H9 (cell line): ENCODE measurements at regions not wholly inside any gene's neighbourhood (a gene's known extent, or its start where the extent isn't known, plus 50 kb on each side); places are given as distances from the start of the nearest gene placed in this dataset.
A peak's percentile ranks its signal among the peaks of the same experiment; 100 is the strongest.

Experiments used
- DNase-seq: peaks from one replicate; pipeline ENCODE4 v3.0.0-alpha.2; 2017
- H2AFZ ChIP-seq: one replicate; pipeline ENCODE4 v1.6.1; 2013; ENCODE audit warnings: mild to moderate bottlenecking, low read length, control low read depth, moderate library complexity
- H2AK5ac ChIP-seq: 2 replicates; pipeline ENCODE4 v1.6.1; 2013; ENCODE audit warnings: low read length, control low read depth, mixed read lengths; ENCODE audit not compliant: insufficient read length
- H2BK120ac ChIP-seq: one replicate; pipeline ENCODE4 v1.6.1; 2013; ENCODE audit warnings: low read depth, mild to moderate bottlenecking, low read length, control low read depth, inconsistent platforms; ENCODE audit not compliant: poor library complexity, severe bottlenecking
- H2BK12ac ChIP-seq: 2 replicates; pipeline ENCODE4 v1.6.1; 2013; ENCODE audit warnings: low read length, control low read depth, mixed read lengths, low read depth; ENCODE audit not compliant: insufficient read length
- H2BK15ac ChIP-seq: 2 replicates; pipeline ENCODE4 v1.6.1; 2013; ENCODE audit warnings: low read depth, low read length, control low read depth
- H2BK20ac ChIP-seq: one replicate; pipeline ENCODE4 v1.6.1; 2013; ENCODE audit warnings: low read depth, mild to moderate bottlenecking, low read length, control low read depth, inconsistent platforms; ENCODE audit not compliant: poor library complexity, severe bottlenecking
- H2BK5ac ChIP-seq: 2 replicates; pipeline ENCODE4 v1.6.1; 2013; ENCODE audit warnings: low read length, control low read depth, mixed read lengths; ENCODE audit not compliant: insufficient read length
- H3K14ac ChIP-seq: 2 replicates; pipeline ENCODE4 v1.6.1; 2013; ENCODE audit warnings: low read length, control low read depth; ENCODE audit not compliant: insufficient read depth
- H3K18ac ChIP-seq: 2 replicates; pipeline ENCODE4 v1.6.1; 2013; ENCODE audit warnings: low read depth, mild to moderate bottlenecking, mixed read lengths, low read length, control low read depth; ENCODE audit not compliant: insufficient read length
- H3K23ac ChIP-seq: 2 replicates; pipeline ENCODE4 v1.6.1; 2013; ENCODE audit warnings: low read length, control low read depth, mixed read lengths, low read depth; ENCODE audit not compliant: insufficient read length
- H3K23me2 ChIP-seq: 2 replicates; pipeline ENCODE4 v1.6.1; 2013; ENCODE audit warnings: low read depth, mild to moderate bottlenecking, mixed read lengths, low read length, control low read depth; ENCODE audit not compliant: insufficient read length, poor library complexity, severe bottlenecking
- H3K27ac ChIP-seq: 2 replicates; pipeline ENCODE4 v1.5.1; 2013; ENCODE audit warnings: low read length, control low read depth, mixed read lengths, low read depth; ENCODE audit not compliant: insufficient read length
- H3K27me3 ChIP-seq: 2 replicates; pipeline ENCODE4 v1.6.1; 2013; ENCODE audit warnings: low read length, control low read depth, inconsistent platforms; ENCODE audit not compliant: insufficient read depth
- H3K4ac ChIP-seq: 2 replicates; pipeline ENCODE4 v1.6.1; 2013; ENCODE audit warnings: low read depth, mild to moderate bottlenecking, control low read depth, inconsistent platforms, low read length, moderate library complexity
- H3K4me1 ChIP-seq: 2 replicates; pipeline ENCODE4 v1.6.1; 2013; ENCODE audit warnings: low read length, control low read depth, inconsistent platforms; ENCODE audit not compliant: insufficient read depth
- H3K4me2 ChIP-seq: 2 replicates; pipeline ENCODE4 v1.6.1; 2013; ENCODE audit warnings: low read length, control low read depth, mixed read lengths; ENCODE audit not compliant: insufficient read length, insufficient read depth
- H3K56ac ChIP-seq: 2 replicates; pipeline ENCODE4 v1.6.1; 2013; ENCODE audit warnings: low read depth, mild to moderate bottlenecking, mixed read lengths, low read length, control low read depth; ENCODE audit not compliant: insufficient read length
- H3K79me1 ChIP-seq: 2 replicates; pipeline ENCODE4 v1.6.1; 2013; ENCODE audit warnings: low read depth, mild to moderate bottlenecking, moderate library complexity, low read length, control low read depth, inconsistent platforms; ENCODE audit not compliant: insufficient read depth, poor library complexity, severe bottlenecking
- H3K79me2 ChIP-seq: 2 replicates; pipeline ENCODE4 v1.6.1; 2013; ENCODE audit warnings: low read length, control low read depth, inconsistent platforms; ENCODE audit not compliant: insufficient read depth
- H3K9ac ChIP-seq: 2 replicates; pipeline ENCODE4 v1.6.1; 2013; ENCODE audit warnings: low read length, control low read depth, mixed read lengths; ENCODE audit not compliant: insufficient read length; ENCODE audit errors: extremely low read depth
- H3K9me3 ChIP-seq: one replicate; pipeline ENCODE4 v1.6.1; 2013; ENCODE audit warnings: low read depth, low read length, inconsistent platforms; ENCODE audit not compliant: control insufficient read depth
- H3T11ph ChIP-seq: one replicate; pipeline ENCODE4 v1.6.1; 2013; ENCODE audit warnings: mild to moderate bottlenecking, low read length, control low read depth, inconsistent platforms
- H4K20me1 ChIP-seq: one replicate; pipeline ENCODE4 v1.6.1; 2013; ENCODE audit not compliant: control insufficient read depth, insufficient read length, insufficient read depth
- H4K5ac ChIP-seq: 2 replicates; pipeline ENCODE4 v1.6.1; 2013; ENCODE audit warnings: low read depth, mild to moderate bottlenecking, mixed read lengths, low read length, control low read depth; ENCODE audit not compliant: insufficient read length
- H4K8ac ChIP-seq: replicated peaks from 2 replicates; pipeline ENCODE4 v1.6.1; 2013; ENCODE audit warnings: low read length, control low read depth, mixed read lengths, low read depth; ENCODE audit not compliant: insufficient read length
- H4K91ac ChIP-seq: 2 replicates; pipeline ENCODE4 v1.6.1; 2013; ENCODE audit warnings: low read depth, mild to moderate bottlenecking, moderate library complexity, mixed read lengths, low read length, control low read depth; ENCODE audit not compliant: insufficient read length
- H3K27ac Mint-ChIP-seq, 3 experiments: 2 replicates in 2 of 3; 3 replicates in 1 of 3; pipeline ENCODE4 v1.8.0; 2020 to 2021; ENCODE audit warnings: mixed read lengths in 3 of 3, mild to moderate bottlenecking in 1 of 3, moderate library complexity in 1 of 3
- H3K27me3 Mint-ChIP-seq: 2 replicates; pipeline ENCODE4 v1.8.0; 2021; ENCODE audit warnings: low read depth, mild to moderate bottlenecking, moderate library complexity, mixed read lengths
- H3K36me3 Mint-ChIP-seq, 3 experiments: 2 replicates in 2 of 3; 3 replicates in 1 of 3; pipeline ENCODE4 v1.8.0; 2020 to 2021; ENCODE audit warnings: low read depth in 3 of 3, mixed read lengths in 3 of 3; ENCODE audit not compliant: insufficient read depth in 1 of 3
- H3K4me1 Mint-ChIP-seq, 2 experiments: 2 replicates each; pipeline ENCODE4 v1.8.0; 2020; ENCODE audit warnings: mixed read lengths in 2 of 2
- H3K4me3 Mint-ChIP-seq, 2 experiments: 2 replicates in 1 of 2; 3 replicates in 1 of 2; pipeline ENCODE4 v1.8.0; 2020 to 2021; ENCODE audit warnings: mild to moderate bottlenecking in 2 of 2, mixed read lengths in 2 of 2, moderate library complexity in 1 of 2
- H3K9me3 Mint-ChIP-seq, 2 experiments: 2 replicates in 1 of 2; 3 replicates in 1 of 2; pipeline ENCODE4 v1.8.0; 2020; ENCODE audit warnings: mild to moderate bottlenecking in 2 of 2, mixed read lengths in 2 of 2, moderate library complexity in 1 of 2
- CTCF ChIP-seq: fragments of 200-600 bp; sonication (generic); conservative IDR thresholded peaks from 3 replicates; pipeline ENCODE4 v1.8.0; 2021; ENCODE audit warnings: antibody characterized with exemption, mild to moderate bottlenecking
- WGBS: extraction: QIAGEN DNeasy Blood & Tissue Kit; methylation state at CpG from one replicate; pipeline ENCODE4 v1.1.7; 2013; ENCODE audit warnings: missing lambda C conversion rate, low lambda C conversion rate, mixed read lengths; ENCODE audit not compliant: insufficient read length; ENCODE audit errors: extremely low coverage; 5-methylcytosine and 5-hydroxymethylcytosine counted together

GRCh38 chr2:51995293-51995692, 963.4 kb upstream of the NRXN1 start:
- no peak overlapping the region for H2AFZ ChIP-seq
- H3K4me3 Mint-ChIP-seq = no peak overlapping the region
- H2BK20ac ChIP-seq = no peak overlapping the region

More at GRCh38 chr2:51995293-51995692, 963.4 kb upstream of the NRXN1 start:
- Histone ChIP-seq H3K23me2 (no peaks in the 10 kb centered on the region), H3K56ac (no peak overlapping the region), H2BK12ac (no peak overlapping the region), H3K27ac (no peak overlapping the region), H2BK15ac (no peak overlapping the region), H3K4me2 (no peak overlapping the region), H3K79me1 (no peaks in the 10 kb centered on the region), H3K4me1 (no peaks in the 10 kb centered on the region), H3K9ac (no peak overlapping the region), H3K9me3 (no peaks in the 10 kb centered on the region), H4K20me1 (no peaks in the 10 kb centered on the region), H2BK5ac (no peak overlapping the region), H3K14ac (no peak overlapping the region), H3K23ac (no peak overlapping the region), H2BK120ac (no peak overlapping the region), H4K91ac (no peak overlapping the region), H3K18ac (no peak overlapping the region), H3K4ac (no peak overlapping the region), H2AK5ac (no peak overlapping the region), H3K79me2 (no peaks in the 10 kb centered on the region), H3K27me3 (no peaks in the 10 kb centered on the region), H3T11ph (no peak overlapping the region), H4K5ac (no peak overlapping the region), H4K8ac (no peak overlapping the region)
- Mint-ChIP-seq H3K27ac (peak overlapping the region in 1 of 3 experiments; percentile 3; a peak in 1 of 7 replicates), H3K36me3 (peaks cover 8 to 16% (median 8%) of the 10 kb centered on the region in 3 experiments; a peak in 5 of 7 replicates), H3K9me3 (peaks cover 7 to 20% of the 10 kb centered on the region in 2 experiments), H3K27me3 (no peaks in the 10 kb centered on the region), H3K4me1 (peaks cover 8% of the 10 kb centered on the region in 2 experiments)
- DNase-seq = no peak
- no peak for TF ChIP-seq CTCF
- WGBS = no CpG with 5 or more reads among the region's 1 CpG
